GM12878 (cell line): ENCODE measurements at regions not wholly inside any gene's neighbourhood (a gene's known extent, or its start where the extent isn't known, plus 50 kb on each side); places are given as distances from the start of the nearest gene placed in this dataset.

Source experiments
- ATAC-seq: fragments of 200-7000 bp; cut with Tn5 transposase; 3 replicates; pipeline ENCODE4 v1.9.1; 2020; ENCODE audit warnings: mild to moderate bottlenecking, moderate library complexity
- BruUV-seq: library from RNA; stranded (reverse); fragments of 400-500 nt; replicated peaks from 2 replicates; lab custom pipeline; 2021; lab: Mats Ljungman, UMichigan
- CTCF ChIA-PET: fragments of 300-600 bp; sonication (Branson Sonifier 250); formaldehyde crosslinking; extraction: SDS; loops from one replicate; lab custom pipeline; 2021; ENCODE audit warnings: inconsistent platforms; lab: Yijun Ruan, JAX
- POLR2A ChIA-PET: fragments of 350-600 bp; formaldehyde crosslinking; extraction: SDS; loops from one replicate; lab custom pipeline; 2021; ENCODE audit warnings: inconsistent platforms; lab: Charles Lee
- RAD21 ChIA-PET: fragments of 300-600 bp; sonication (Branson Sonifier 250); formaldehyde crosslinking; loops from one replicate; lab custom pipeline; 2023; ENCODE audit warnings: antibody characterized with exemption; ENCODE audit not compliant: unreplicated experiment; lab: Charles Lee
- SMC1A ChIA-PET: fragments of 300-600 bp; sonication (Branson Sonifier 250); formaldehyde crosslinking; loops from one replicate; lab custom pipeline; 2023; ENCODE audit not compliant: unreplicated experiment, uncharacterized antibody; lab: Charles Lee
- DNase-seq: peaks from one replicate; pipeline ENCODE4 v3.0.0-alpha.2; 2011; ENCODE audit warnings: low read depth, low spot score
- FAIRE-seq: peaks from 3 replicates; lab custom pipeline; 2011; peaks lifted over from hg19 to GRCh38; lab: Jason Lieb, UNC
- H2AFZ ChIP-seq: 2 replicates; pipeline ENCODE4 v1.6.0; 2011; ENCODE audit warnings: low read depth, low read length, control low read depth; ENCODE audit not compliant: control insufficient read depth
- H3K27ac ChIP-seq: 2 replicates; pipeline ENCODE4 v1.5.1; 2011; ENCODE audit warnings: control low read depth; ENCODE audit not compliant: control insufficient read depth, insufficient read depth
- H3K27me3 ChIP-seq, 2 experiments: replicated peaks in 1 of 2; 2 replicates each; pipeline versions ENCODE4 v1.6.0 to v1.6.1; 2011; ENCODE audit warnings: low read length in 1 of 2; ENCODE audit not compliant: control insufficient read depth in 2 of 2, insufficient read depth in 2 of 2
- H3K36me3 ChIP-seq, 2 experiments: 2 replicates each; pipeline ENCODE4 v1.5.1; 2011; ENCODE audit warnings: low read length in 1 of 2; ENCODE audit not compliant: control insufficient read depth in 2 of 2, insufficient read depth in 2 of 2
- H3K4me1 ChIP-seq: 2 replicates; pipeline ENCODE4 v1.6.1; 2011; ENCODE audit warnings: mild to moderate bottlenecking, low read length, moderate library complexity, mixed read lengths; ENCODE audit not compliant: control insufficient read depth, insufficient read depth
- H3K4me2 ChIP-seq: 2 replicates; pipeline ENCODE4 v1.6.0; 2011; ENCODE audit warnings: control low read depth; ENCODE audit not compliant: control insufficient read depth, insufficient read depth
- H3K4me3 ChIP-seq: fragments of 200-600 bp; sonication (generic); 2 replicates; pipeline ENCODE4 v1.5.1; 2016
- H3K79me2 ChIP-seq: 2 replicates; pipeline ENCODE4 v1.6.0; 2011; ENCODE audit warnings: low read length; ENCODE audit not compliant: control insufficient read depth, insufficient read depth
- H3K9ac ChIP-seq: 2 replicates; pipeline ENCODE4 v1.8.0; 2011; ENCODE audit warnings: low read length, control low read depth, mixed read lengths; ENCODE audit not compliant: control insufficient read depth, insufficient read depth
- H3K9me3 ChIP-seq: replicated peaks from 3 replicates; pipeline ENCODE4 v1.5.1; 2011; ENCODE audit warnings: mild to moderate bottlenecking, low read length; ENCODE audit not compliant: control insufficient read depth, insufficient read depth
- H4K20me1 ChIP-seq: 2 replicates; pipeline ENCODE4 v1.6.0; 2011; ENCODE audit not compliant: control insufficient read depth, insufficient read depth
- IKZF2 ChIP-seq, 2 experiments: fragments of 450-650 bp; IDR thresholded peaks; 2 replicates each; pipeline ENCODE4 v1.6.1; 2017; ENCODE audit warnings: mild to moderate bottlenecking in 2 of 2, moderate library complexity in 2 of 2
- IRF4 ChIP-seq: IDR thresholded peaks from 2 replicates; pipeline ENCODE4 v1.6.1; 2011; ENCODE audit warnings: low read depth, low read length
- KLF5 ChIP-seq: fragments of 450-650 bp; IDR thresholded peaks from 2 replicates; pipeline ENCODE4 v1.6.1; 2014; ENCODE audit warnings: mild to moderate bottlenecking; ENCODE audit not compliant: partially characterized antibody
- MTA3 ChIP-seq: IDR thresholded peaks from 2 replicates; pipeline ENCODE4 v1.6.1; 2012; ENCODE audit warnings: low read length, inconsistent platforms, borderline replicate concordance
- MYC ChIP-seq: IDR thresholded peaks from 2 replicates; pipeline ENCODE4 v1.6.1; 2011; ENCODE audit warnings: mild to moderate bottlenecking, low read length, moderate library complexity, inconsistent platforms; ENCODE audit not compliant: insufficient read depth, insufficient replicate concordance, insufficient read length, severe bottlenecking
- NFIC ChIP-seq: IDR thresholded peaks from 2 replicates; pipeline ENCODE4 v1.6.1; 2012; ENCODE audit warnings: low read depth, mild to moderate bottlenecking, inconsistent platforms, low read length, moderate library complexity
- NR2C2 ChIP-seq: IDR thresholded peaks from 2 replicates; pipeline ENCODE4 v1.6.1; 2011; ENCODE audit warnings: borderline replicate concordance, low read depth; ENCODE audit not compliant: control insufficient read depth, insufficient read length
- RAD51 ChIP-seq: fragments of 450-650 bp; IDR thresholded peaks from 2 replicates; pipeline ENCODE4 v1.6.1; 2016; ENCODE audit warnings: moderate library complexity, mild to moderate bottlenecking, inconsistent platforms
- RB1 ChIP-seq: fragments of 450-650 bp; formaldehyde crosslinking; IDR thresholded peaks from 2 replicates; pipeline ENCODE4 v1.6.1; 2017; ENCODE audit warnings: mild to moderate bottlenecking, borderline replicate concordance
- SUPT20H ChIP-seq: IDR thresholded peaks from 2 replicates; pipeline ENCODE4 v1.6.1; 2011; ENCODE audit warnings: low read depth, mild to moderate bottlenecking, low read length, moderate library complexity, borderline replicate concordance; ENCODE audit not compliant: control insufficient read depth
- WRNIP1 ChIP-seq: IDR thresholded peaks from 2 replicates; pipeline ENCODE4 v1.6.1; 2011; ENCODE audit warnings: low read depth, low read length, improper control_type of control experiment, borderline replicate concordance
- in situ Hi-C: fragments of 300-500 bp; cut with MboI; formaldehyde crosslinking; loops from 9 replicates; pipeline ENCODE4 v1.14.3; 2018; ENCODE audit warnings: mixed read lengths
- intact Hi-C: fragments of 100-400 bp; cut with micrococcal nuclease; formaldehyde crosslinking; loops from one replicate; pipeline ENCODE4 v1.14.2; 2022; ENCODE audit not compliant: unreplicated experiment
- TF ChIP-seq, protein P1 (sequence below): fragments of 450-650 bp; formaldehyde crosslinking; IDR thresholded peaks from 2 replicates; pipeline ENCODE4 v1.5.0; 2022; ENCODE audit warnings: mild to moderate bottlenecking, missing genetic modification characterization

DNA sequence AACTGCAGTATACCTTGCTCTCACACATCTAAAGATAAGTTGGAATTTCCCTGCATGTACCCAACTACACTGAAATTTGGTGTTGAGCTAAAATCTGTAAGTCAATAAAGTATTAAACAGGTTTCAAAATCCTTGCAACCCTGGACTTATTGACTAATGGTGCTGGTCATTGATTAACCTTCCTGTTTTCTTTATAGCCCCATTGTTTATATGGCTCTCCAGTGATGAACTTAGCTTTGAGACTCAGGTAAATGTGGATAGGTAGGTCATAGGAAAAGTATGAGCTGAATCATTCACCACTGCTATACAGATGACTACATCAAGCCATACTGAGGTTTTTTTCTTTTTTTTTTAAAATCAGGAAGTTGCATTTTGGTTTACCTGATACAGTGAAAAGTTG lies 132.7 kb downstream of the FAT3 start:
- intact Hi-C loops (no loop called here), in situ Hi-C loops (no loop called here)
- TF ChIP-seq, protein P1, sequence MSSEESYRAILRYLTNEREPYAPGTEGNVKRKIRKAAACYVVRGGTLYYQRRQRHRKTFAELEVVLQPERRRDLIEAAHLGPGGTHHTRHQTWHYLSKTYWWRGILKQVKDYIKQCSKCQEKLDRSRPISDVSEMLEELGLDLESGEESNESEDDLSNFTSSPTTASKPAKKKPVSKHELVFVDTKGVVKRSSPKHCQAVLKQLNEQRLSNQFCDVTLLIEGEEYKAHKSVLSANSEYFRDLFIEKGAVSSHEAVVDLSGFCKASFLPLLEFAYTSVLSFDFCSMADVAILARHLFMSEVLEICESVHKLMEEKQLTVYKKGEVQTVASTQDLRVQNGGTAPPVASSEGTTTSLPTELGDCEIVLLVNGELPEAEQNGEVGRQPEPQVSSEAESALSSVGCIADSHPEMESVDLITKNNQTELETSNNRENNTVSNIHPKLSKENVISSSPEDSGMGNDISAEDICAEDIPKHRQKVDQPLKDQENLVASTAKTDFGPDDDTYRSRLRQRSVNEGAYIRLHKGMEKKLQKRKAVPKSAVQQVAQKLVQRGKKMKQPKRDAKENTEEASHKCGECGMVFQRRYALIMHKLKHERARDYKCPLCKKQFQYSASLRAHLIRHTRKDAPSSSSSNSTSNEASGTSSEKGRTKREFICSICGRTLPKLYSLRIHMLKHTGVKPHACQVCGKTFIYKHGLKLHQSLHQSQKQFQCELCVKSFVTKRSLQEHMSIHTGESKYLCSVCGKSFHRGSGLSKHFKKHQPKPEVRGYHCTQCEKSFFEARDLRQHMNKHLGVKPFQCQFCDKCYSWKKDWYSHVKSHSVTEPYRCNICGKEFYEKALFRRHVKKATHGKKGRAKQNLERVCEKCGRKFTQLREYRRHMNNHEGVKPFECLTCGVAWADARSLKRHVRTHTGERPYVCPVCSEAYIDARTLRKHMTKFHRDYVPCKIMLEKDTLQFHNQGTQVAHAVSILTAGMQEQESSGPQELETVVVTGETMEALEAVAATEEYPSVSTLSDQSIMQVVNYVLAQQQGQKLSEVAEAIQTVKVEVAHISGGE, result no peak
- no peak for TF ChIP-seq NR2C2
- TF ChIP-seq MYC, result no peak
- no peak for TF ChIP-seq IRF4
- TF ChIP-seq IKZF2 (IDR thresholded peaks at IDR 0.05), result no peak
- TF ChIP-seq NFIC, result no peak
- no peak for TF ChIP-seq RB1
- no peak for TF ChIP-seq RAD51
- no peak for TF ChIP-seq KLF5
- no peak for TF ChIP-seq SUPT20H
- TF ChIP-seq WRNIP1, result no peak
- no peak for TF ChIP-seq MTA3
- no peak overlapping the region for H3K9ac ChIP-seq
- no peaks in the 10 kb centered on the region for H3K27me3 ChIP-seq
- H3K4me2 ChIP-seq, result no peak overlapping the region
- no peaks in the 10 kb centered on the region for H3K9me3 ChIP-seq
- no peaks in the 10 kb centered on the region for H3K36me3 ChIP-seq
- no peak overlapping the region for H3K4me3 ChIP-seq
- no peaks in the 10 kb centered on the region for H4K20me1 ChIP-seq
- no peak for ATAC-seq
- ChIA-PET POLR2A (interaction anchor here (0.6 kb wide), 1 partner anchor 408 kb away, joined by 3 read pairs; no protein-coding TSS in a partner anchor), CTCF (interaction anchor here (1.0 to 2.7 kb wide), 3 partner anchors 9 to 24 kb away, joined by 3 to 12 read pairs (median 4); no protein-coding TSS in a partner anchor), SMC1A (interaction anchor here (1.2 kb wide), 1 partner anchor 12 kb away, joined by 4 read pairs; no protein-coding TSS in a partner anchor), RAD21 (no interaction called here)
- no peaks in the 10 kb centered on the region for H3K4me1 ChIP-seq
- no peak for FAIRE-seq
- no peak overlapping the region for H2AFZ ChIP-seq
- no peaks in the 10 kb centered on the region for H3K79me2 ChIP-seq
- no TSS peak for BruUV-seq
- no peak for DNase-seq
- H3K27ac ChIP-seq, result no peak overlapping the region
